HEK293 (cell line): ENCODE measurements at regions not wholly inside any gene's neighbourhood (a gene's known extent, or its start where the extent isn't known, plus 50 kb on each side); places are given as distances from the start of the nearest gene placed in this dataset.

Source experiments
- HOXA7 ChIP-seq: sonication (generic); formaldehyde crosslinking; IDR thresholded peaks from 2 replicates; pipeline ENCODE4 v1.8.1; 2022; ENCODE audit warnings: missing genetic modification reagents, borderline replicate concordance
- ZFP3 ChIP-seq: fragments of 450-650 bp; formaldehyde crosslinking; IDR thresholded peaks from 2 replicates; pipeline ENCODE4 v1.5.1; 2016; ENCODE audit warnings: low read depth, missing biosample characterization, missing genetic modification characterization
- ZNF391 ChIP-seq: fragments of 450-650 bp; formaldehyde crosslinking; IDR thresholded peaks from 2 replicates; pipeline ENCODE4 v1.5.1; 2016; ENCODE audit warnings: low read depth, missing biosample characterization, missing genetic modification characterization, borderline replicate concordance
- ZNF624 ChIP-seq: fragments of 450-650 bp; formaldehyde crosslinking; IDR thresholded peaks from 2 replicates; pipeline ENCODE4 v1.5.1; 2017; ENCODE audit warnings: missing biosample characterization, missing genetic modification characterization
- TF ChIP-seq, protein P1 (sequence below): fragments of 450-650 bp; formaldehyde crosslinking; IDR thresholded peaks from 2 replicates; pipeline ENCODE4 v1.5.1; 2016; ENCODE audit warnings: missing biosample characterization, missing genetic modification characterization
- TF ChIP-seq, protein P2 (sequence below): fragments of 450-650 bp; formaldehyde crosslinking; IDR thresholded peaks from 2 replicates; pipeline ENCODE4 v1.5.1; 2017; ENCODE audit warnings: missing biosample characterization, mild to moderate bottlenecking, missing genetic modification characterization, moderate library complexity
- TF ChIP-seq, protein P3 (sequence below): fragments of 450-650 bp; formaldehyde crosslinking; IDR thresholded peaks from 2 replicates; pipeline ENCODE4 v1.5.1; 2017; ENCODE audit warnings: missing biosample characterization, missing genetic modification characterization

DNA sequence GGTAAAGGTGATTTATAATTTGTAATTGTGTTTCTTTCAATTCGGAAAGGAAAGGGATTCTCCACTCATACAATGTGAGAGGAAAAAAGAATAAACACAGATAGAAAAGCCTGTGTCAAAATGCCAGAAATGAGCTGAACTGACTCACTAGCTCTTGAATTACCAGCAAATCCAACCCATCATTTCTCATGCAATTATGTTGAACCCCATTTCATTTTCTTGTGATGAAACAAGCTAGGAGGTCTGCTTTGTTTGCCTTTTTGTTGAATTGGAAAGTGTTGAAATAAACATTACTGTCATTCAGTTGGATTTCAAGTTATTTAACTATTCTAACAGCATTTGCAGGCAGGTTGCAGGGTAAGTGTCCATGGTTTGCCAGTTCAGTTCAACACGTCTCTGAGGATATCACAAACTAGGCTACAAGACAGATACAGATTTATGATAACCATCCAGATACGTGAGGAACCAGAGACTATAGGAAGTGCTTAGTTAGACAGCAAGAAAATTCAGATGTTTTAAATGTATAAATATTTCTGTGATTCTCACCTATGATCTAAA lies 547.2 kb downstream of the MAT2B start:
- TF ChIP-seq, protein P1, sequence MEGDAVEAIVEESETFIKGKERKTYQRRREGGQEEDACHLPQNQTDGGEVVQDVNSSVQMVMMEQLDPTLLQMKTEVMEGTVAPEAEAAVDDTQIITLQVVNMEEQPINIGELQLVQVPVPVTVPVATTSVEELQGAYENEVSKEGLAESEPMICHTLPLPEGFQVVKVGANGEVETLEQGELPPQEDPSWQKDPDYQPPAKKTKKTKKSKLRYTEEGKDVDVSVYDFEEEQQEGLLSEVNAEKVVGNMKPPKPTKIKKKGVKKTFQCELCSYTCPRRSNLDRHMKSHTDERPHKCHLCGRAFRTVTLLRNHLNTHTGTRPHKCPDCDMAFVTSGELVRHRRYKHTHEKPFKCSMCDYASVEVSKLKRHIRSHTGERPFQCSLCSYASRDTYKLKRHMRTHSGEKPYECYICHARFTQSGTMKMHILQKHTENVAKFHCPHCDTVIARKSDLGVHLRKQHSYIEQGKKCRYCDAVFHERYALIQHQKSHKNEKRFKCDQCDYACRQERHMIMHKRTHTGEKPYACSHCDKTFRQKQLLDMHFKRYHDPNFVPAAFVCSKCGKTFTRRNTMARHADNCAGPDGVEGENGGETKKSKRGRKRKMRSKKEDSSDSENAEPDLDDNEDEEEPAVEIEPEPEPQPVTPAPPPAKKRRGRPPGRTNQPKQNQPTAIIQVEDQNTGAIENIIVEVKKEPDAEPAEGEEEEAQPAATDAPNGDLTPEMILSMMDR (tag by site-specific recombination): no peak
- TF ChIP-seq ZFP3 (no peak), ZNF391 (tag by site-specific recombination) (no peak), HOXA7 (no peak), ZNF624 (tag by site-specific recombination) (no peak)
- TF ChIP-seq, protein P2, sequence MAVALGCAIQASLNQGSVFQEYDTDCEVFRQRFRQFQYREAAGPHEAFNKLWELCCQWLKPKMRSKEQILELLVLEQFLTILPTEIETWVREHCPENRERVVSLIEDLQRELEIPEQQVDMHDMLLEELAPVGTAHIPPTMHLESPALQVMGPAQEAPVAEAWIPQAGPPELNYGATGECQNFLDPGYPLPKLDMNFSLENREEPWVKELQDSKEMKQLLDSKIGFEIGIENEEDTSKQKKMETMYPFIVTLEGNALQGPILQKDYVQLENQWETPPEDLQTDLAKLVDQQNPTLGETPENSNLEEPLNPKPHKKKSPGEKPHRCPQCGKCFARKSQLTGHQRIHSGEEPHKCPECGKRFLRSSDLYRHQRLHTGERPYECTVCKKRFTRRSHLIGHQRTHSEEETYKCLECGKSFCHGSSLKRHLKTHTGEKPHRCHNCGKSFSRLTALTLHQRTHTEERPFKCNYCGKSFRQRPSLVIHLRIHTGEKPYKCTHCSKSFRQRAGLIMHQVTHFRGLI: no peak
- TF ChIP-seq, protein P3, sequence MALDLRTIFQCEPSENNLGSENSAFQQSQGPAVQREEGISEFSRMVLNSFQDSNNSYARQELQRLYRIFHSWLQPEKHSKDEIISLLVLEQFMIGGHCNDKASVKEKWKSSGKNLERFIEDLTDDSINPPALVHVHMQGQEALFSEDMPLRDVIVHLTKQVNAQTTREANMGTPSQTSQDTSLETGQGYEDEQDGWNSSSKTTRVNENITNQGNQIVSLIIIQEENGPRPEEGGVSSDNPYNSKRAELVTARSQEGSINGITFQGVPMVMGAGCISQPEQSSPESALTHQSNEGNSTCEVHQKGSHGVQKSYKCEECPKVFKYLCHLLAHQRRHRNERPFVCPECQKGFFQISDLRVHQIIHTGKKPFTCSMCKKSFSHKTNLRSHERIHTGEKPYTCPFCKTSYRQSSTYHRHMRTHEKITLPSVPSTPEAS (tag by site-specific recombination): no peak
